ENCODE measurements at regions not wholly inside any gene's neighbourhood (a gene's known extent, or its start where the extent isn't known, plus 50 kb on each side); places are given as distances from the start of the nearest gene placed in this dataset.
"Not testable (repeated sequence)": the region's sequence is repeated elsewhere in the genome, so short reads cannot be mapped to it uniquely, and the experiment has no call there.

DNA sequence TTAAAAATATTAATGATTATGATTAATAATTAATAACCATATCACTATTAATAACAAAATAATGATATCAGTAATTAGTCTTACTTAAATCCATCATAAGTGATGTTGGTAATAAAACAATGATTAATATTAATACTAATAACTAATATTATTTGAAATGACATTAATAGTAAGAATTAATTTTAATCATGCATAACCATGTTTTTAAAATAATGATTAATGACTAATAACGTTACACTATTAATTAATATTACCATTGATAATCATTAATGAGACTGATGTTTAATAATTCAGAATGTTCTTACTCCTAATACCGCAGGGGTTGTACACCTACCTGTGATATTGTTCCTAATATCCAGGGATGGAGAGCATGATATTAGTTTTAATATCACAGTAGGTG is 53.4 kb upstream of the FRG2C start:
- Histone ChIP-seq H3K4me3 (no peak overlapping the region), H3K36me3 (no peaks in the 10 kb centered on the region), H3K27me3 (peaks cover 15% of the 10 kb centered on the region), H3K4me1 (no peaks in the 10 kb centered on the region), H3K9me3 (no peaks in the 10 kb centered on the region), H3K27ac (no peak overlapping the region)
- 79% methylated on average over 2 of the region's 2 CpGs for WGBS
- TF ChIP-seq EP300 (IDR thresholded peaks at IDR 0.05) = no peak
- TF ChIP-seq, protein P1, sequence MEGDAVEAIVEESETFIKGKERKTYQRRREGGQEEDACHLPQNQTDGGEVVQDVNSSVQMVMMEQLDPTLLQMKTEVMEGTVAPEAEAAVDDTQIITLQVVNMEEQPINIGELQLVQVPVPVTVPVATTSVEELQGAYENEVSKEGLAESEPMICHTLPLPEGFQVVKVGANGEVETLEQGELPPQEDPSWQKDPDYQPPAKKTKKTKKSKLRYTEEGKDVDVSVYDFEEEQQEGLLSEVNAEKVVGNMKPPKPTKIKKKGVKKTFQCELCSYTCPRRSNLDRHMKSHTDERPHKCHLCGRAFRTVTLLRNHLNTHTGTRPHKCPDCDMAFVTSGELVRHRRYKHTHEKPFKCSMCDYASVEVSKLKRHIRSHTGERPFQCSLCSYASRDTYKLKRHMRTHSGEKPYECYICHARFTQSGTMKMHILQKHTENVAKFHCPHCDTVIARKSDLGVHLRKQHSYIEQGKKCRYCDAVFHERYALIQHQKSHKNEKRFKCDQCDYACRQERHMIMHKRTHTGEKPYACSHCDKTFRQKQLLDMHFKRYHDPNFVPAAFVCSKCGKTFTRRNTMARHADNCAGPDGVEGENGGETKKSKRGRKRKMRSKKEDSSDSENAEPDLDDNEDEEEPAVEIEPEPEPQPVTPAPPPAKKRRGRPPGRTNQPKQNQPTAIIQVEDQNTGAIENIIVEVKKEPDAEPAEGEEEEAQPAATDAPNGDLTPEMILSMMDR (IDR thresholded peaks at IDR 0.05) = no peak
- TF ChIP-seq POLR2AphosphoS5 (IDR thresholded peaks at IDR 0.05) = no peak
- TF ChIP-seq POLR2A (IDR thresholded peaks at IDR 0.05) = no peak
- no peak for DNase-seq (ENCODE audit: low spot score in 2 of 2)

- 51% methylated on average over 17 of the region's 25 CpGs for WGBS
- not testable (repeated sequence) for H3K4me1 ChIP-seq; DNase-seq (ENCODE audit: low spot score in 2 of 2); H3K36me3 ChIP-seq; H3K4me3 ChIP-seq; H3K27ac ChIP-seq; H3K9me3 ChIP-seq
- peaks cover 15% of the 10 kb centered on the region for H3K27me3 ChIP-seq
Measured at GRCh38 chr3:75611724-75612460, 52.2 kb upstream of the FRG2C start.

Data from suprapubic skin (tissue), 4 donors.